ENCODE measurements at regions not wholly inside any gene's neighbourhood (a gene's known extent, or its start where the extent isn't known, plus 50 kb on each side); places are given as distances from the start of the nearest gene placed in this dataset.

GRCh38 chr3:18019161-18019495 is 276.7 kb upstream of the TBC1D5 start:
- no peak overlapping the region for H3K27ac Mint-ChIP-seq
- intact Hi-C loops (cut with micrococcal nuclease) = no loop called here
- ATAC-seq (ENCODE audit: low read depth) (no peak), DNase-seq (no peak)
- H2AFZ ChIP-seq (ENCODE audit: insufficient read depth, low read depth, low read length, poor library complexity, severe bottlenecking) = no peak overlapping the region
- CTCF ChIA-PET = no interaction called here
- peaks cover 0 to 3% (median 0%) of the 10 kb centered on the region in 4 experiments for H3K27me3 ChIP-seq (replicated peaks in 1 of 4; ENCODE audit: control extremely low read depth in 1 of 4, control insufficient read depth in 3 of 4, insufficient read depth in 4 of 4, low read length in 3 of 4)
- POLR2A ChIA-PET = no interaction called here
- peaks cover 36% of the 10 kb centered on the region for H3K27me3 Mint-ChIP-seq
- WGBS (ENCODE audit: insufficient coverage) = no CpG with 5 or more reads among the region's 4 CpGs
- no peak overlapping the region for H3K9ac ChIP-seq (ENCODE audit: low read length)
- H3K27ac ChIP-seq (ENCODE audit: low read length in 2 of 2) = no peak overlapping the region
- no peaks in the 10 kb centered on the region for H3K36me3 ChIP-seq (replicated peaks in 1 of 2; ENCODE audit: control extremely low read depth in 1 of 2, control insufficient read depth in 1 of 2, extremely low read depth in 1 of 2, insufficient read depth in 2 of 2, low read length in 1 of 2)
- no peaks in the 10 kb centered on the region for H4K20me1 ChIP-seq (ENCODE audit: control insufficient read depth, insufficient read depth, low read length, poor library complexity, severe bottlenecking)
- H3K9me3 ChIP-seq (ENCODE audit: control extremely low read depth in 1 of 3, control insufficient read depth in 2 of 3, insufficient read depth in 1 of 3, low read length in 2 of 3) = no peaks in the 10 kb centered on the region
- H3K9me3 Mint-ChIP-seq (ENCODE audit: insufficient read depth) = no peaks in the 10 kb centered on the region
- no peak overlapping the region for H3K4me3 Mint-ChIP-seq
- no peak overlapping the region for H3K4me2 ChIP-seq (replicated peaks; ENCODE audit: low read depth, low read length, poor library complexity, severe bottlenecking)
- no peaks in the 10 kb centered on the region for H3K79me2 ChIP-seq (ENCODE audit: control insufficient read depth, insufficient read depth, low read length)
- H3K4me1 ChIP-seq (ENCODE audit: control insufficient read depth in 2 of 2, insufficient read depth in 2 of 2, low read length in 2 of 2) = no peaks in the 10 kb centered on the region
- no peak overlapping the region for H3K4me3 ChIP-seq (ENCODE audit: control extremely low read depth in 1 of 5, extremely low read depth in 1 of 5, insufficient read depth in 1 of 5, low read depth in 2 of 5, low read length in 4 of 5)
- no peaks in the 10 kb centered on the region for H3K4me1 Mint-ChIP-seq
- no peak for TF ChIP-seq EZH2 (IDR thresholded peaks at IDR 0.05; ENCODE audit: borderline replicate concordance, insufficient read depth, low read depth, low read length, poor library complexity, severe bottlenecking)
- no peak for TF ChIP-seq CTCF (IDR thresholded peaks at IDR 0.05)

GRCh38 chr3:18018491-18019160 is 276.2 kb upstream of the TBC1D5 start:
- DNase-seq (no peak), ATAC-seq (ENCODE audit: low read depth) (no peak)
- no peak overlapping the region for H3K4me3 ChIP-seq (ENCODE audit: control extremely low read depth in 1 of 5, extremely low read depth in 1 of 5, insufficient read depth in 1 of 5, low read depth in 2 of 5, low read length in 4 of 5)
- no peak overlapping the region for H2AFZ ChIP-seq (ENCODE audit: insufficient read depth, low read depth, low read length, poor library complexity, severe bottlenecking)
- H3K4me1 Mint-ChIP-seq = no peaks in the 10 kb centered on the region
- no peaks in the 10 kb centered on the region for H3K36me3 ChIP-seq (replicated peaks in 1 of 2; ENCODE audit: control extremely low read depth in 1 of 2, control insufficient read depth in 1 of 2, extremely low read depth in 1 of 2, insufficient read depth in 2 of 2, low read length in 1 of 2)
- H3K27me3 Mint-ChIP-seq = peaks cover 35% of the 10 kb centered on the region
- 92% methylated on average over 1 of the region's 5 CpGs for WGBS (ENCODE audit: insufficient coverage)
- no peaks in the 10 kb centered on the region for H4K20me1 ChIP-seq (ENCODE audit: control insufficient read depth, insufficient read depth, low read length, poor library complexity, severe bottlenecking)
- no peak overlapping the region for H3K27ac Mint-ChIP-seq
- H3K27ac ChIP-seq (ENCODE audit: low read length in 2 of 2) = no peak overlapping the region
- no peaks in the 10 kb centered on the region for H3K9me3 ChIP-seq (ENCODE audit: control extremely low read depth in 1 of 3, control insufficient read depth in 2 of 3, insufficient read depth in 1 of 3, low read length in 2 of 3)
- no peak for TF ChIP-seq EZH2 (IDR thresholded peaks at IDR 0.05; ENCODE audit: borderline replicate concordance, insufficient read depth, low read depth, low read length, poor library complexity, severe bottlenecking)
- no peak for TF ChIP-seq CTCF (IDR thresholded peaks at IDR 0.05)
- no peaks in the 10 kb centered on the region for H3K4me1 ChIP-seq (ENCODE audit: control insufficient read depth in 2 of 2, insufficient read depth in 2 of 2, low read length in 2 of 2)
- no peak overlapping the region for H3K9ac ChIP-seq (ENCODE audit: low read length)
- H3K79me2 ChIP-seq (ENCODE audit: control insufficient read depth, insufficient read depth, low read length) = no peaks in the 10 kb centered on the region
- no peak overlapping the region for H3K4me3 Mint-ChIP-seq
- H3K4me2 ChIP-seq (replicated peaks; ENCODE audit: low read depth, low read length, poor library complexity, severe bottlenecking) = no peak overlapping the region
- H3K9me3 Mint-ChIP-seq (ENCODE audit: insufficient read depth) = no peaks in the 10 kb centered on the region
- peaks cover 0 to 3% (median 0%) of the 10 kb centered on the region in 4 experiments for H3K27me3 ChIP-seq (replicated peaks in 1 of 4; ENCODE audit: control extremely low read depth in 1 of 4, control insufficient read depth in 3 of 4, insufficient read depth in 4 of 4, low read length in 3 of 4)
- intact Hi-C loops (cut with micrococcal nuclease) = no loop called here
- ChIA-PET CTCF (no interaction called here), POLR2A (no interaction called here)

All from B cell (primary cell).